GM23248 (cell line): ENCODE measurements at regions not wholly inside any gene's neighbourhood (a gene's known extent, or its start where the extent isn't known, plus 50 kb on each side); places are given as distances from the start of the nearest gene placed in this dataset.
A peak's percentile ranks its signal among the peaks of the same experiment; 100 is the strongest.

ENCODE experiments used
- DNase-seq: peaks from one replicate; pipeline ENCODE4 v3.0.0-alpha.2; 2015
- H2AFZ ChIP-seq: fragments of 200-600 bp; sonication (generic); 2 replicates; pipeline ENCODE4 v1.6.1; 2016; ENCODE audit warnings: antibody characterized with exemption
- H3F3A ChIP-seq: fragments of 200-600 bp; sonication (generic); 2 replicates; pipeline ENCODE4 v1.6.1; 2016; ENCODE audit warnings: mild to moderate bottlenecking, antibody characterized with exemption, mixed run types; ENCODE audit not compliant: insufficient read depth
- H3K27ac ChIP-seq: fragments of 200-600 bp; sonication (generic); 2 replicates; pipeline ENCODE4 v1.5.1; 2016; ENCODE audit warnings: mild to moderate bottlenecking
- H3K27me3 ChIP-seq: fragments of 200-600 bp; sonication (generic); replicated peaks from 2 replicates; pipeline ENCODE4 v1.6.1; 2016; ENCODE audit warnings: mild to moderate bottlenecking; ENCODE audit not compliant: insufficient read depth
- H3K36me3 ChIP-seq: fragments of 200-600 bp; sonication (generic); 2 replicates; pipeline ENCODE4 v1.6.1; 2016; ENCODE audit warnings: low read depth, mild to moderate bottlenecking
- H3K4me1 ChIP-seq: fragments of 200-600 bp; sonication (generic); 2 replicates; pipeline ENCODE4 v1.6.1; 2016; ENCODE audit warnings: mild to moderate bottlenecking; ENCODE audit not compliant: insufficient read depth
- H3K4me2 ChIP-seq: fragments of 200-600 bp; sonication (generic); one replicate; pipeline ENCODE4 v1.6.1; 2016; ENCODE audit warnings: mild to moderate bottlenecking; ENCODE audit not compliant: unreplicated experiment
- H3K4me3 ChIP-seq: fragments of 200-600 bp; sonication (generic); 2 replicates; pipeline ENCODE4 v1.5.1; 2016; ENCODE audit warnings: mild to moderate bottlenecking
- H3K79me2 ChIP-seq: fragments of 200-600 bp; sonication (generic); 2 replicates; pipeline ENCODE4 v1.6.1; 2016; ENCODE audit warnings: mild to moderate bottlenecking; ENCODE audit not compliant: insufficient read depth
- H3K9ac ChIP-seq: fragments of 200-600 bp; sonication (generic); 2 replicates; pipeline ENCODE4 v1.6.1; 2016; ENCODE audit warnings: mild to moderate bottlenecking
- H3K9me2 ChIP-seq: fragments of 200-600 bp; sonication (generic); 2 replicates; pipeline ENCODE4 v1.6.1; 2016; ENCODE audit warnings: mixed run types, mild to moderate bottlenecking, moderate library complexity; ENCODE audit not compliant: insufficient read depth
- H3K9me3 ChIP-seq: fragments of 200-600 bp; sonication (generic); one replicate; pipeline ENCODE4 v1.6.1; 2017; ENCODE audit warnings: low read depth
- H4K20me1 ChIP-seq: fragments of 200-600 bp; sonication (generic); 2 replicates; pipeline ENCODE4 v1.6.0; 2016; ENCODE audit not compliant: insufficient read depth
- EZH2 ChIP-seq: fragments of 200-600 bp; sonication (generic); IDR thresholded peaks from 2 replicates; pipeline ENCODE4 v1.6.1; 2018; ENCODE audit warnings: antibody characterized with exemption, mild to moderate bottlenecking; ENCODE audit not compliant: insufficient read depth, poor library complexity, severe bottlenecking
- EZH2phosphoT487 ChIP-seq: fragments of 200-600 bp; sonication (generic); IDR thresholded peaks from 2 replicates; pipeline ENCODE4 v1.6.1; 2018; ENCODE audit warnings: antibody characterized with exemption, moderate library complexity, mild to moderate bottlenecking, low read depth; ENCODE audit not compliant: insufficient read depth
- WGBS, 2 experiments: methylation state at CpG; one replicate each; pipeline ENCODE4 v1.1.6; 2015 to 2017; ENCODE audit warnings: low lambda C conversion rate in 2 of 2, low coverage in 1 of 2; ENCODE audit errors: missing lambda C conversion rate in 2 of 2; 5-methylcytosine and 5-hydroxymethylcytosine counted together
- in situ Hi-C: fragments of 300-500 bp; cut with MboI; formaldehyde crosslinking; loops from 2 replicates; pipeline ENCODE4 v1.15.0; 2020

- H3K4me1 ChIP-seq = no peaks in the 10 kb centered on the region
- no peak overlapping the region for H3K9ac ChIP-seq
- H3K27me3 ChIP-seq = no peaks in the 10 kb centered on the region
- 41 to 43% methylated on average over 10 of the region's 10 CpGs for WGBS, 2 experiments
- no peaks in the 10 kb centered on the region for H3K9me2 ChIP-seq
- H3K4me2 ChIP-seq = no peak overlapping the region
- no peak overlapping the region for H3K4me3 ChIP-seq
- in situ Hi-C loops = no loop called here
- H3K27ac ChIP-seq = no peak overlapping the region
- no peak overlapping the region for H2AFZ ChIP-seq
- H4K20me1 ChIP-seq = no peaks in the 10 kb centered on the region
- TF ChIP-seq EZH2phosphoT487 = no peak
- TF ChIP-seq EZH2 = no peak
- H3K9me3 ChIP-seq = no peaks in the 10 kb centered on the region
- H3F3A ChIP-seq = no peaks in the 10 kb centered on the region
- H3K36me3 ChIP-seq = no peaks in the 10 kb centered on the region
- no peak for DNase-seq
- H3K79me2 ChIP-seq = no peaks in the 10 kb centered on the region
Observed at GRCh38 chr20:60990061-60990460, 262.0 kb upstream of the CDH4 start.

- Histone ChIP-seq H3K27ac (no peak overlapping the region), H3K4me3 (no peak overlapping the region), H3K79me2 (no peaks in the 10 kb centered on the region), H4K20me1 (no peaks in the 10 kb centered on the region), H3K9me3 (no peaks in the 10 kb centered on the region), H3K9ac (no peak overlapping the region), H3K27me3 (no peaks in the 10 kb centered on the region), H3K4me1 (no peaks in the 10 kb centered on the region), H3F3A (no peaks in the 10 kb centered on the region), H3K4me2 (no peak overlapping the region), H3K9me2 (no peaks in the 10 kb centered on the region), H2AFZ (no peak overlapping the region), H3K36me3 (no peaks in the 10 kb centered on the region)
- TF ChIP-seq EZH2 (no peak), EZH2phosphoT487 (no peak)
- 37% methylated on average over 12 of the region's 12 CpGs for WGBS, 2 experiments
- in situ Hi-C loops = no loop called here
- DNase-seq = no peak
Observed at GRCh38 chr20:60990643-60991042, 261.4 kb upstream of the CDH4 start.

- H4K20me1 ChIP-seq = no peaks in the 10 kb centered on the region
- H2AFZ ChIP-seq = no peak overlapping the region
- no peak overlapping the region for H3K9ac ChIP-seq
- no peak overlapping the region for H3K27ac ChIP-seq
- in situ Hi-C loops = no loop called here
- H3K36me3 ChIP-seq = no peaks in the 10 kb centered on the region
- no peaks in the 10 kb centered on the region for H3F3A ChIP-seq
- TF ChIP-seq EZH2 = no peak
- no peak for TF ChIP-seq EZH2phosphoT487
- H3K79me2 ChIP-seq = no peaks in the 10 kb centered on the region
- H3K9me2 ChIP-seq = no peaks in the 10 kb centered on the region
- H3K4me1 ChIP-seq = no peaks in the 10 kb centered on the region
- no peak overlapping the region for H3K4me2 ChIP-seq
- H3K27me3 ChIP-seq = no peaks in the 10 kb centered on the region
- no peak overlapping the region for H3K4me3 ChIP-seq
- H3K9me3 ChIP-seq = no peaks in the 10 kb centered on the region
- 27 to 30% methylated on average over 9 of the region's 9 CpGs for WGBS, 2 experiments
- DNase-seq = peak; percentile 25
Observed at GRCh38 chr20:60993433-60994044, 258.5 kb upstream of the CDH4 start.

GRCh38 chr20:60999250-60999649 is 252.8 kb upstream of the CDH4 start:
- Histone ChIP-seq H3K9me2 (no peaks in the 10 kb centered on the region), H3K27ac (0 out of 2 replicates have a peak overlapping the region, but pooled peaks have one; percentile 28), H3F3A (no peaks in the 10 kb centered on the region), H3K4me3 (no peak overlapping the region), H3K4me2 (no peak overlapping the region), H3K9ac (no peak overlapping the region), H3K27me3 (no peaks in the 10 kb centered on the region), H2AFZ (no peak overlapping the region), H3K79me2 (no peaks in the 10 kb centered on the region), H3K4me1 (no peaks in the 10 kb centered on the region), H3K9me3 (no peaks in the 10 kb centered on the region), H3K36me3 (no peaks in the 10 kb centered on the region), H4K20me1 (no peaks in the 10 kb centered on the region)
- TF ChIP-seq EZH2 (no peak), EZH2phosphoT487 (no peak)
- DNase-seq = peak; percentile 50
- WGBS, 2 experiments = 16% methylated on average over 5 of the region's 5 CpGs
- in situ Hi-C loops = no loop called here

- Histone ChIP-seq H3K9me2 (no peaks in the 10 kb centered on the region), H3K4me3 (no peak overlapping the region), H4K20me1 (no peaks in the 10 kb centered on the region), H3K4me2 (no peak overlapping the region), H3K79me2 (no peaks in the 10 kb centered on the region), H3K4me1 (no peaks in the 10 kb centered on the region), H3K9me3 (no peaks in the 10 kb centered on the region), H2AFZ (no peak overlapping the region), H3K27me3 (no peaks in the 10 kb centered on the region), H3F3A (no peaks in the 10 kb centered on the region), H3K36me3 (no peaks in the 10 kb centered on the region), H3K27ac (no peak overlapping the region), H3K9ac (no peak overlapping the region)
- DNase-seq = no peak
- in situ Hi-C loops = no loop called here
- TF ChIP-seq EZH2 = no peak
- TF ChIP-seq EZH2phosphoT487 = no peak
- WGBS, 2 experiments = 23 to 28% methylated on average over 6 of the region's 6 CpGs
Observed at GRCh38 chr20:61002090-61002489, 250.0 kb upstream of the CDH4 start.
